ENCODE measurements at regions not wholly inside any gene's neighbourhood (a gene's known extent, or its start where the extent isn't known, plus 50 kb on each side); places are given as distances from the start of the nearest gene placed in this dataset.

DNA sequence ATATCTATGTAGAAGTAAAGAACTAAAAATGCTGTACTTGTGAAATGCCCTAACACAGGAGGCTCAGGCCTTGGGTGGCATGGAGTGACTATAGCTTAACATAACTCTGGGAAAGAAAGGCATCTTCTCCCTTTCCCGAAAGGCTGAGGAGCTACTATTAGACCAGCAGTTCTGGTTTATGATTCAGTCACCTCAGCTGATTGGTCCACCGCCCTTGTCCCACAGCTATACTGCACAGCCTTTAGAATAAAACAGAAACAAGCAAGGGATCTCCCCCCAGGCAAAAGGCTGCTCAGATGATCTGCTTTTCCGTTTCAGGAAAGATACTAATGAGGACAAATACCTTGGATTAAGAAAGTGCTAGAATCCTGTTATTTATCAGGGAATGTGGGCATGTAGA lies 171.3 kb downstream of the SNCA start:
- no peak for DNase-seq

DNA sequence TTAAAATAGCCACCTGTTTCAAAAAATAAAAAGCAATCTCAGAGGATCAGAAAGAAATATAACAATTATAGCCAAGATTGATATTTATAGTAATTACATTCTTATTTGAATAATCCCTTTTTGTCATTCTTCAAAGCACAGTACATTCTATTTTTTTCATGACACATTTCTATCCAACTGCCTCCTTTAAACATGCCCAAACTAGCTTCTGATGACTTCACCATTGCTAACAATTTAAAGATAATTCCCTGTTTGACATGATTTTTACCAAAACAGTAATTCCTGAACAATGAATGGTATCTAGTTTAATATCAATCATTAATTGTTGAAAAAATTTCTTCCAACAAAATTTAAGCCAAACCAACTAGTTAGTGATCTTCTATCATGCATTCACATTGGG lies 172.4 kb downstream of the SNCA start:
- no peak for DNase-seq

DNA sequence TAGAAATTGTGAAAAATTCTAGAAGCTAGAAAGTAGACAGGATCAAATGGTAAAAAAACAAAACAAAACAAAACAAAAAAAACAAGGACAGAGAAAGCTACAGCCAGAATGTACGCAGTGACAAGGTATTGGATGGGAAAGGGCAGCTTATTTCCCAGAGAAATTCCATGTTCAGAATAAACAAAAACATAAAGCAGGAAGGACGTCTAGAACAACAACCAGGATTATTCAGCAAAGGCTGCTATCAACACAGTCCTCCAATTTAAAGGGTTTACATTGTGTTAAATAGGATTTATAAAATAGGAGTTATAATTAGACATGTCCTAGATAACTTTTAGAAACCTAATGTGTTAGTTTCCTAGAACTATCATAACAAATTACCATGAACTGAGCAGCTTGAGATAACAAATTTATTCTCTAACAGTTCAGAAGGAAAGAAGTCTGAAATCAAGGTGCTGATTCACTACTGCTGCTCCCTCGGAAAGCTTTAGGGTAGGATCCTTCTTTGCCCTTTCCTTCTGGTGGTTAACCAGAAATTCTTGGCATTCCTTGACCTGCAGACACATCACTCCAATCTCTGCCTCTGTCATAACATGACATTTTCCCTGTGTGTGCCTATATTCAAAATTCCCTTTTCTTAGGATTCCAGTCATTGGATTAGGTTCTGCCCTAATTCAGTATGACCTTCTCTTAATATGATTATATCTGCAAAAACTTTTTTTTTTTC lies 175.6 kb downstream of the SNCA start:
- DNase-seq = no peak

DNA sequence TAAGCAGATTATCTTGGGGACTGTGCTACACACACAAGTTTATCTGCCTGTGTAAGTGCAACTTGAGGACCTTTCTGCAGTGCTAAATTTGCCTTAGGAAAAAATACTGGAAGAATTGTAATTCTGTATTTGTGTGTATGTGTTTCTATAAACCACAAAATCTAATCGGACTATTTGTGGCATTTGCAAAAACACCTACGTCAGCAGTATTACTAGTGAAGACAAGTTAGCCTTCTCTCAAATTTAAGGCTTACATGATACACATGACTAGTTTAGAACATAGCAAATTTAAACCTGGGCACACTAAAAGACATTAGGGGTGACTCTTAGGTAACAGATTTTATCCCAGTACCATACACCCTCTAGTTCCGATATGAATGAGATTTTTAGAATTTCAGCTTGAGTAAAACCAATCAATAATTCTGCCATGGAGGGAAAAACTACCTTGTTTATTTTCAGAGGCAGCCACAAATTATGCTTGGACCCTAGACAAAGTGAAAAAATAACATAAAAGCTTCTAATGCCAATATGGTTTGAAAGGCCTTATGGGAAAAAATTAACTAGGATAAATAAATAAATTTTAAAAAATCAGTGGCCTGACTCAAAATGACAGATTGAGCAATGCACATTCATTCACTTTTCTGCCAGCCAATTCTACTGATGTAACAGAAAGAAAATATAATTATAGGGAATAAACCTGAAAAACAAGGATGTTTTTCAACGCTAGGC lies 176.4 kb downstream of the SNCA start:
- peak; percentile 26 for DNase-seq

DNA sequence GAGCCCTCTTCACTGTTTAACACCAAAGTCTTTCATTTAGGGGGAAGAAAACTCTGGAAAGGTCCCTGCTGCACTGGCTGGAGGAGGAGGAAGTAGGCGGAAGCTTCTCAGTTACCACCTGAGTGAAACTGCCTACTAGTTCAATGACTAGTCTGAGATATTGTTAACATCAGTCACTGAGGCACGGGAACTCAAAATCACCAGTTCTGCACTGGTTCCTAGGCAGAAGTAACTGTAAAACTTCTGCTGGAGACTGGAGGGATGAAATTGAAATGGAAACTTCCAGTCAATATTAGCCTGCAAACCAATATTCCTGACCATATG lies 178.3 kb downstream of the SNCA start:
- DNase-seq = no peak

DNA sequence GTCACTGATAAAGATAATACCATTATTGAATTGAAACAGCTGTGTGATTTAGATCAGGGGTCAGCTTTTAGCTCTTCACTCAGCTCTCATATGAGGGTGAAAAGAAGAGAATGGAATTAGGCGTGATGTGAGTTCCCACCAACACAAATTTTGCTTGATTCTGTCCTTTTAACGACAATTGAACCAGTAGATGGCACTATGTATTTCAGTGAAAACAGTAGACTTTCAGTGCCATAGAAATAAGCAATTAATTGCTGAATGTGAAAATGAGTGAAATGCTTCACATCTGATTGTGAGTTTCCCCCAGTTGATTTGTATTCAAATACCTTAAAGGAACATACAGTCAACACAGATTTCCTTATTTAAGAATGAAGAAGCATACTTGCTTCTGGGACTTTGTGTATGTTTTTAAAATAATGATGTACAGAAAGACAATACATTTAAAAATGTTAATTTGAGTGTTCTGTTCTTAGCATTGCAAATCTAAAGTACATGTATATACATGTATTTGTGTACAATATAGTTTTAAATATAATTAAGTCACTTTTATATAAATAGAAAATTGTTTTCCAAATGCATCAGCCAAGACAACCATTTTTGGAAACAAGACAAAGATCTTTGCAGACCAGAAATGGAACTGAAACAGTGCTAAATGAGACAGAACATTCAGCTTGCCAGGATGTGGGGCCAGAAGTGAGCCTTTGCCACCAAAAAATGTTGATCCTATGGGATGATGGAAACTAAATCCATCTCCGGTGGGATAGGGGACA lies 178.8 kb downstream of the SNCA start:
- peak; percentile 26 for DNase-seq

DNA sequence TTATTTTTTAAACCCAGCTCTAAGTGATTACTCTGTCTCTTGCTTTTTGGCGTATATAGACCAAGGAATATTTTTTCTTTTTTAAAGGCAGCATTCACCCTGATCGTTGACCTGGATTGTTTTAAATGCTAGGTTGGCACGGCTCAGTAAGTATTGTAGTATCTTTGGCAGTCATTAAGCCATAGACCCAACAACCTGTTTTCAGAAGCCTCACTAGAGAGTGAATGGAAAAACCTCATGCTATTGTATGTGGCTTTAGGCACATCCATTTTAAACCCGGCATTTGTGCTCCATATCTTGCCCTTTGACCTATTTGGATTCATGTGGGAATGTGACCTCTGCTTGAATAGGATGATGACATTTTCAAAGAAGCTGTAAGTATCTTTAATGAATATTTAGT lies 183.9 kb downstream of the SNCA start:
- DNase-seq = no peak

DNA sequence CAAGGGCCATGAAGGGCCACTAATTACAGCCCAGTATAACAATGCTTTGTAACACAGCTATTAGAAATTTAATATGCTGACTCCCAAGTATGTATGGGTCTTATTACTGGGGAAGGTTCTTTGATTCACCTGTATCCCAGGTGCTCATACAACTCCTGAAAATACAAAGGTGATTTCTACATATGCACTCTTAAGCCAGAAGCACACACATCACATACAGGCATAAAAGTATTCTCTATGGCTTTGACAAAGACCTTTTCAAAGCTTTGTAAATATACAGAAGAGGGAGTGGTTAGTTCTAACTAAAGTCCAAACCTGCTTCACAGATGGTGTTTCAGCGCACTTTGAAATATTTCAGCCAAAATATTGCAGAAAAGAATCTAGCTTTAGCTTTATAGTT lies 191.5 kb downstream of the SNCA start:
- no peak for DNase-seq

DNA sequence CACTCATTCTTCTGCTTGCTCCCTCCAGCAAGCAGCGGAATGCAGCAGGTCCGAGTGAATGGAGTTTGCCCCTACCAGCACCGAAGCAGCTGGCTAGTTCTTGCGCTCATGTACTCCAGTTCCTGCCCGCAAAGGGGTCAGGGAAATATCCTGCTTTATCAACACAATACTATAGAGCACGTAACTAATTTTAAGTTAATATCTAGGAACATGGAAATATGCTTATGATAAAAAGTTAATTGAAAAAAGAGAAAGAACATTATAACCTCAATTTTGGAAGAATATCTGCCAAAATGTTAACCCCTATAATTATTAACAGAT lies 195.6 kb downstream of the SNCA start:
- DNase-seq = no peak

DNA sequence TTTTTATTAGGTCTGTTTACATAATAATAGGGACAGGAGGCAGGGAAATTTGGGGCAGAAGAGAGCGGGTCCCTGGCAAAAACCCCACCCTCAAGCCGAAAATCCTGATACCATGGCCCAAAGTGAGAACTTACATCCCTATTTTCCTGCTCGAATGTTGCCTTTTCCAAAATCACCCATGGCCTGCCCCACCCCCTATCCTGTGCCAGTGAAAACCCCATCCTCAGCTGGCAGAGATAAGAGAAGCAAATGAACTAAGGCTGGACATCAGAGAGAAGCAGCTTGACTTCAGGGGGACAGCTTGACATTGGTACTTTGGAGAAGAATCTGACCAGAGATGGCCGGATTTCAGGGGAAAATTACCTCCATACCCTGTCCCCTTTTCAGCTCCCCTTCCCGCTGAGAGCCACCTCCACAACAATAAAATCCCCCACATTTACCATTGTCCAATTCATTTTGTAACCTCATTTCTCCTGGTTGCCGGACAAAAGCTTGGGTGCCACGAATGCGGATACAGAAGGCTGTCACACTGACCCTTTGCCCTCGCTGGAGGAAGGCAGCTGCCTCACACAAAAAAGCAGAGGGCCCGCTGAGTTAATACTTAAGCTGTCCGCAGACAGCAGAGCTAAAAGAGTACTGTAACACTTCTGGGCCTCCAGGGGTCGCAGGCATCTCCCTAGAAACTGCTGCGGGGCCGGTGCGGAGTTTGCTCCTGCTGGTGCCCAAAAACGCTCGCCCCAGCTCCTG lies 196.2 kb downstream of the SNCA start:
- DNase-seq = peak; percentile 79

DNA sequence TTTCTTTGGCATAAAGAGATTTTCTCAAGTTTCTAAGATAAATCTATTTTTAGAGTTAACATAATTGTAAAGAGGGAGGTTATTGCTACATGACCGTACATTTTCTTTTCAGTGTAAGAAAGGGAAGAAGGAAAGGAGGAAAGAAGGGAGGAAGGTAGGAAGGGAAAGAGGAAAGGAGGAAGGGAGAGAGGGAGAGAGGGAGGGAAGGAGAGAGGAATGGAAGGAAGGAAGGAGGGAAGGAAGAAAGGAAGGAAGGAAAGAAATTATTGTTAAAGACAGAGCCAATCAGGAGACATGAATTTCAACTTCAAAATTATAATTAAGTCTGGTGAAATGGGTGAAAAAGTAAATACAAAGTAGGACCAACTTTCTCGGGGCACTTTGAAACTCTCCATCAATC lies 197.6 kb downstream of the SNCA start:
- no peak for DNase-seq

DNA sequence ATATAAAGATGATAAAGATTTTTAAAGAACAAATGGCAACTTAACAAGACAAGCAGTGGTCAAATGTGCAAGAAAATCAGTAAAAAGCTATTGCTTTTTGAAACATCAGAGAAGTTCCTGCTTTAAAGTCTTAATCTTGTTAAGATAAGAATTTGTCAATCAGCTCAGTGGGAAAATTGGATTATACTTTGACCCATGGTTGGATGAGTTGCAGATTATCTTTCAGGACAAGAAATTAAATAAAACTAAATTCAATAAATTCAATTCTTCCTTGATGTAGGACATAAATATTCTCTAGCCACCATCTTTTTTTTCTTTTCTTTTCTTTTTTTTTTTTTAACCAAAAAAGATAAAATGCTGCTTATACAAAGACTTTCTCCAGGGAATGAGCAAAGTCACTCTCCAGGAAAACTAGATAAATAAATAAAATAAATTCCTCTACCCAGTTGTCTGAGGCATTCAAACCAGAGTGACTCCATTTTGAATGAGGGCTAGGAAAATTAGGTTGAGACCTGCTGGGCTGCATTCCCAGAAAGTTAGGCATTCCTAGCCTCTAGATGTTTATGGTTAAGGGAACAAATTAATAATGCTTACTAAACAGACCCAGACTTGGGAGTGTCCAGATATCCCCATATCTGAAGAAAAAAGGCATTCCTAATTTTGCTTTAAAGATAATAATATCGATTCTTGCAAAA lies 211.2 kb downstream of the SNCA start:
- DNase-seq = peak; percentile 79

DNA sequence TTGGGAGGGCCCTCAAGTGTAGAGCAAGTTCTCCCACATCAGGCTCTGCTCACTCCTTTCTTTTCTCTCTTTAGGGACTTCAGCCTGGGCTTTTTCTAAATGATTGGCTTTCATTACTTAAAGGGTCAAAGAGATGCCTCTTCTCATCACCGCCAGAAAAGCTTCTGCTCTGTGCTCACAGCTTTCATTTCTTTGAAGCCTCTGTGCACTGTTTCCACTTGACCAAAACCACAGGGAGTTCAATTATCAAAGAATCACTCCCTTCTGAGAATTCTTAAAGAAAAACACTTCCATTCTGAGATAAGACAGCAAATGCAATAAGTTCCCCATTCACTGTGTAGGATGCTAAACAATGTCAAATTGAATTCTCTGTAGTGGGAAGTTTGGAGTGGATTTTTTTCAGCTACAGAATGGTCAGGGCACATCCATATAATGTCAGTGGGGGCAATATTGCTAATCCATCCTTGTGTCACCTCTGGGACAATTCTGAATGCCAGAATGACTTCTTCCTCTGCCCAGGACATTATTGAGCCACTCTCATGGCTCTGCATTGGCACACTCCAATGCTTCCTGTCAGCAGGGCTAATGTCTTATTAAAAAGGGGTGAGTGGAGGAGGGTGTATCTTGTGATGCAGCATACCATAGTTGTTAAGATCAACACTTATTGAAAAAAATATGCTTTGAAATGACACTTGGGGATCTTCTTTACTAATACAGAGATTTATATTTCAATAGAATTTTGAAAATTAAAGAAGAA lies 217.6 kb downstream of the SNCA start:
- no peak for DNase-seq

DNA sequence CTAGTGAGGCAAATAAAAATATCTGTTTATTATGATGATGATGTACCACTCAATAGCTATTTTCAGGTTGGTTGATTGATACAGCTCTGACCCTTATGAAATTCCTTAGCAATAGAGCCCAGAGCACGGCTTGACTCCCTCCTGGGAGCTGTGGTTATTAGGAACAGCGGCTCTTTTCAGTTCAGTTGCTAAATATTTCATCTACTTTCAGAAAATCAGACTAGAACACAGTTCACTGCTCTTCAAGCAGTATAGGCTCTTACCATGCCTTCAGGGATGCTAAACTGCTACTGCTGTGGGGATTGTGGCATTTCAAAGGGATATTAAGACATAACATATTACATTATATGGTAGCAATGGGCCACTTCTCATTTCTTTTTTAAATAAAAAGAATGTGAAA lies 218.8 kb downstream of the SNCA start:
- no peak for DNase-seq

DNA sequence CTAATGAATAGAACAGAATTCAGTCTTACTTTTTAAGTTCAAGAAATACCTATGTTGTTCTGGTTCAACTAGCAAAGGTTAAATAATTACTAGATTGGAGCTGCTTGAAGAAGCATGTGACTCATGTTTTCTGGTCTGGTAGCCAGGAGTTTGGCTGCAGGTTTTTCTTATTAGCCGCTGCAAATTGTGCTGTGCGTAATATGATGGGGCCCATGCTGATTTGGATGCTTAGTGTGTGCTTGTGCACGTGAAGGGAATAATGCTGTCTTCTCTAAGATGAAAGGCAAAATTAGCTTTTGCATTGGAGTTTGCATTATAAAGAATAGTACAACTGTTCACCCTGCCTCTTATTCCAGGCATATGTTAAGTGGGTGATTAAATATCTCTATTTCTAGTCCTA lies 219.6 kb downstream of the SNCA start:
- DNase-seq = no peak

DNA sequence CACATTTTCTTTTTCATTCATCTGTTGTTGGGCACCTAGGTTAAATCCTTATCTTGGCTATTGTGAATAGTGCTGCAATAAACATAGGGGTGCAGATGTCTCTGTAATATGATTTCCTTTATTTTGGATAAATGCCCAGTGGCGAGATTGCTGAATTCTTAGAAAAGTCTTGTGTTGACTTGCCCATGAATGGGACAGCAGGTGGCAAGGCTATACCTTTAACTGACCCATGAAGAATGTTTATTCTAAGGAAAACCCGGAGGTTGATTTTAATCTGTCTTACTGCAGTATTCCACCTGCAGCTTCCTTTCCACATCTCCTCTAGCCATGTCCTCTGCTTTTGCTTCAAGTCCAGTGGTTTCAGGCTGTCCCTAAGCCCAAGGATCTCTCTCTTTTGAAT lies 220.6 kb downstream of the SNCA start:
- no peak for DNase-seq

DNA sequence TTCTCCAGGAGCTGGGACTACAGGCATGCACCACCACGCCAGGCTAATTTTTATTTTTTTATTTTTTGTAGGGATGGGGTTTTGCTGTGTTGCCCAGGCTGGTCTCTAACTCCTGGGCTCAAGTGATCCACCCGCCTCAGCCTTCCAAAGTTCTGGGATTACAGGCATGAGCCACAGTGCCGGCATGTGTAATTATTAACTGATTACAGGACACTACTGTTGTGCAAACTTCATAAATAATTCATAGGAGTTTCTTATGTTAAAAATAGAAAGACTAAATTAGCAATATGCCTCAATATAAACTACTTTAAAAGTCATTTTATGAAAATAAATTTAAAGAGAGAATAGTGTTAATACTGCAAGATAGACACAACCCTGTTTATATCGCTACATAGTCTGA lies 221.9 kb downstream of the SNCA start:
- no peak for DNase-seq

DNA sequence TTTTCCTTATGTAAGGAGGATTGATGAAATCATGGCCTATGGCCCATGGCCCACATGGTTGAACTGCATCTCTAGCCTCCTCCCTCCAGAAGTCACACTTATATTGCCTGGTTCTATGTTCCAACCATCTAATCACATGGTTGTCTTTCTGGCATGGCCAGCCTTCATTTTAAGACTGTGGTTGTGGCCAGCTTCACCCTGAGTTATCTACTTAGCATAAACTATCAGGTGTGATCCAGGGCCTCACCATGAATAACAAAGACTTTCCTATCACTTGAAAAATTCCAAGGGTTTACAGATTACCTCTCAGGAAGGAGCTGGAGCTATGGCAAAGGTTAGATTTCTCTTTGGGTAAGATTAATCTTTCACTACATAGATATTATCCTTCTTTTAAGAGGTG lies 222.8 kb downstream of the SNCA start:
- DNase-seq = no peak

DNA sequence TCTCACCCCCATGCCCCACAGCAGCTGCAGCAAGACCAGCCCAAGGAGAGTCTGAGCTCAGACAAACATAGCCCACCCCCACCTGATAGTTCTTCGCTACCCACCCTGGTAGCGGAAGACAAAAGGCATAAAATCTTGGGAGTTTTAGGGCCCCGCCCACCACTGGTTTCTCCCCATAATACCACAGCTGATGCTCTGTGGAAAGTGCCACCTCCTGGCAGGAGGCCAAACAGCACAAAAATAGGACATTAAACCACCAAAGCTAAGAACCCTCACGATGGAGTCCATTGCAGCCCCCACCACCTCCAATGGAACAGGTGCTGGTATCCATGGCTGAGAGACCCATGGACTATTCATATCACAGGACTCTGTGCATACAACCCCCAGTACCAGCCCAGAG lies 226.7 kb downstream of the SNCA start:
- DNase-seq = no peak

DNA sequence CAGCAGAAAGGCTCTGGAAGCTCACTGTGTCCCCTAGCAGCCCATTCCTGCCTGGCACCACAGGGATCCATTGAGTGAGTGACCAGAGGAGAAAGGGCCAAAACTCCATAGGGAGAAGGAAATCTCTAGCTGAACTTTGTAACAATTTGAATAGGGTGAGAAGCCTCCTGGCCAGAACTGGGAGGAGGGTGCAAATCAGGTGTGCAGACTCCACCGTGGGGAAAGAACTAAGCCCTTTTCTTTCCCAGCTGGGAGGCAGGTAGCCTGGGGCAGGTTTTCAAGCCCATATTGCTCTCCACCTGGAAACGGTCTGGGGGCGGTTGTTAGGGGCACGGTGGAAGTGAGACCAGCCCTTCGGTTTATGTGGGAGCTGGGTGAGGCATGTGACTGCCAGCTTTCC lies 227.2 kb downstream of the SNCA start:
- no peak for DNase-seq

DNA sequence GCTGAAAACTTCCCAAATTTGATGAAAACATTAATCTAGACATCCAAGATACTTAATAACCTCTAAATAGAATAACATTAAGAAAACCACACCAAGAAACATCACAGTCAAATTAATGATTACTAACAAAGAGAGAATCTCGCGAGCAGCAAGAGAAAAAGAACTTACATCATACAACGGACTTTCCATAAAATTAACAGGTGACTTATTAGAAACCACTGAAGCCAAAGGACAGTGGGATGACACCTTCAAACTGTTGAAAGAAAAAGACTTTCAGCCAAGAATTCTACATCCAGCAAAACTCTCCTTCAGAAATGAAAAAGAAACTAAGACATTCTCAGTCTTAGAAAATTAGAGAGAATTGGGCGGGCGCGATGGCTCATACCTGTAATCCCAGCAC lies 232.0 kb downstream of the SNCA start:
- DNase-seq = no peak

DNA sequence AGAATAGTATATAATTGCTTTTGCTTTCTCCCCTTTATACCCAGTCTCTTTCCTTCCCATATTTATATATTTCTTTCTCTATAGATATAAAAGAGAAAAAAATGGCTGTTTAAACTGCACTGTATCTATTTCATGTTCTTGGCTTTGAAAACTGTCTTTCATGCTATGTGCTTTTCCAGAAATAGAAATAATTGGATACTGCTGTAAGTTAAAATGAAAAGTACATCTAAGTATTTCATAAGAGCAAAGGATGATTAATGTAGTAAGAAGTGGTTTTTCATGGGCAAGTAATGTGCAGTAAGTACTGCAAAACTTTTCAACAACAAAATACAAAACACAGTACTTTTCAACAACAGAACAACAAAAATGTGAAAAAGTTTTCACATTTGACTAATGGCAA lies 237.9 kb downstream of the SNCA start:
- DNase-seq = no peak

Data from NCI-H82 (cell line).